ENCODE measurements at regions not wholly inside any gene's neighbourhood (a gene's known extent, or its start where the extent isn't known, plus 50 kb on each side); places are given as distances from the start of the nearest gene placed in this dataset.

DNA sequence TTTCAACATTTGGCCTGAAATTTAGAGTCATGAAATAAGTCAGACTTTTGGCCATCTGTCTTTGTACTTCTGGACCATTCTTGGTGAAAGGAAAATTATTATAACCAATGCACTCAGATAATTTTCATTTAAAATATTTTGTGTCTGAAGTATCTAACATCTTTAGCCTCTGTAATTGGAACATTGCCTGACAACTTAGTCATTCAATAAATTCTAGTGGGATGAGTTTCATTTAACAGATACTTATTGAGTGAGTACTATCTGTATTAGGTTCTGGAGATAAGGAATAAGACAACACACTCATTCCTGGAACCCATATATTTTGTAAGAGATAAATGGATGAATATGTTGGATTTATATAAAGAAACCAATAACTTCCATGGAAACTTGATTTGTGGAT is 536.0 kb downstream of the BCKDHB start:
- no peak for DNase-seq (ENCODE audit: low read depth in 2 of 3, low spot score in 1 of 3)

DNA sequence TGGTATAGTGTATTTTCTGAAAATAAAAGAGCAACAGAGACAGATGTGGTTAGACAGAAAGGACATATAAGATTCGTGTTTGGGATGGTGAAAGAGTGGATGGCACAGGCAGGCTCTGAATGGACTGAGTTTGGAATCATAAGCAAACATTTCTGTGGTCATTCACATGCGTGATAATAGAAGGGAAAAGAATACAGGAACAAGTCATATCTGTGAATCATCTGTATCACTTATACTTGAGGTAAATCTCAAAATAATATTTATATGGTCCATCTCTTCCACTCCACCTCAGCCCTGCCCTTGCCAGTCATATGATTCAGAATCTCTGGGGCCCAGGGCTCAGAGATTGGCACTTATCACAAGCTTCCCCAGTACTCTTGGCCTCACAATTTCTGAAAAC is 535.1 kb downstream of the BCKDHB start:
- no peak for DNase-seq (ENCODE audit: low read depth in 2 of 3, low spot score in 1 of 3)

DNA sequence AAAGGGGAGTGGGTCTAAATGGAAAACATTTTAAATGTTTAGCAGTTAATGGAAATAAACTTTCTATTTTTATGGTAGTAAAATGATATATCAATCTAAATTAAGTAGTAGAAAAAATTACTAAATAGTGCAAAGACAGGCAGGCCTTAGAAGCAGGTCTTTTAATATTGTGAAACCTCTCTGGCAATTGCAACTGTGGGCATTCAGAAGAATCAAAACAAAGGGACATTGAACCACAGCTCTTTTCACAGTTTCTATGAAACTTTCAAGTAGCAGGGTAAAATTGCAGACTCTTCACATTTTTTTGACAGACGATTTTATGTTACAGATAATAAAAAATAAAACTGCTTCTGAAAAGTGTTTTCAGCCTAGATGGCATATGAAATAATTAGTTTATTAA is 533.7 kb downstream of the BCKDHB start:
- DNase-seq (ENCODE audit: low read depth in 2 of 3, low spot score in 1 of 3) = no peak

DNA sequence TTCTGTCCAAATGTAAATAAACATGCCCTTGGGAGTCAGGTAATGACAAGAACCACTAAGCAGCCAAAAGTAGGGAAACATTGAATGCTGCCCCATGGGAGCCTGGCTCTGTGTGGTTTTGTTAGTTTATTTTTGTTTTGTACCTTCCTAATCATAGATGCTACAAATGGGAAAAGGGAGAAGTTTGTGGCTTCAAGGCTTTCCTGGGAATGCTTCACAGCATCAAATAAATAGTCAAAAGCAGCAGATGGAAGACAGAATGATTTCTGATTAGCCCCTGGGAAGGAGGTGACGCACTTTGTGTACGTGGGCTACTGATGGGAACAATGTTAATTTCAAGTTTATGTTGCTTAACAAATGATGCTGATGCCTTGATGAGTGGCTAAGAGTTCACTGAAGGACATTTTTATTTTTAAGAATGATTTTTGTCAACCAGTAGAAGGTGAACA is 532.7 kb downstream of the BCKDHB start:
- no peak for DNase-seq (ENCODE audit: low read depth in 2 of 3, low spot score in 1 of 3)

DNA sequence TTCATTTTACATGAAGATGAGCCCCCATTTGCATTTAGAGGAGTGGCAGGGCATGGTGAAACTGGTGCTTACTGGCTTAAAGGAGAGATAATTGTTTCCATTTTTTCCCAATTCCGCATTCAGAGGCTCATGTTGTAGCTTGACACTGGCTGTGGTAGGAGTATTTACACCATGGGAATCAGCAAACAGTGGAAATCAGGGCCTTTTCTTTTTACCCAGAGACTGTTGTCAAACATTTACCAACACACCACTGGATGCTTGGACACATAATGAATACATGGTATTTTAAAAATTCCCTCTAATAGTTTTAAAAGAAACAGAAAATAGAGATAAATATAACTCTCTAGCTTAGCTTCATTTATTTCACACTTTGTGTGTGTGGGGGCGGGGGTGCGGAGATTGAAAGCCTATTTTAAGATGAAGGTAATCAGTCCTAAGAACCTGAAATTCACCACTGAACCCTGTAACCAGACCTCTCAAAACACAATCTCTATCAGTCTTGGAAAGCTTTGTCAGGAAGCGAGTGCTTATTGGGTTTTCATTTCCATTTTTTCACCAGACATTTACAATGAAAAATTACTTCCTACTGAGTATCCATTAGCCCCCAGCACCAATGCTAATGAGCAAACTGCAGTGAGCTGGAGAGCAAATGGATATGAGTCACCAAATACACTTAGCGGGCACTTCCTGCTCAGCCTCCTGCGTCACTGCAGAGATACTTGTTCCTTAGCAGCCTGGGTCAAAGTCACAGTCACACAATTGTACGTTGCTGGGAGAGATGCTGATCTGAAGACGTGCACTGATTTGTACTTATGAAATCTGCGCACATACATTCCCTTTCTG is 532.0 kb downstream of the BCKDHB start:
- no peak for DNase-seq (ENCODE audit: low read depth in 2 of 3, low spot score in 1 of 3)

DNA sequence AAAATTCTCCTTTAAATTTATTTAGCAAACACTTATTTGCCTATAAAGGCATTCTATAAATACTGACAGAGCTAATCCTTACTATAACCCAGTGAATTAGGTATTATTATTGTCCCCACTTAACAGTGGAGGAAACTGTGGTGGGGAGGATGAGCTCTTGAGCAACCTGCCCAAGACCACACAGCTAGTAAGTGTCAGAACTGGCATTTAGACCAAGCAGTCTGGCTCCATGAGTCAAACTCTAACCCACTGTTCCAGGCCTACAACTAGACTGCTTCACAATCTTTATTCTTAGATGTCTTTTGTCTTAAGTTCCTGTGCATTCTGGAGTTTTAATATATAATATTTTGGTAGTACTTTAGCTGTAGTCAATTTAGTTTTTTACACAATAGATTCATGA is 530.8 kb downstream of the BCKDHB start:
- no peak for DNase-seq (ENCODE audit: low read depth in 2 of 3, low spot score in 1 of 3)

DNA sequence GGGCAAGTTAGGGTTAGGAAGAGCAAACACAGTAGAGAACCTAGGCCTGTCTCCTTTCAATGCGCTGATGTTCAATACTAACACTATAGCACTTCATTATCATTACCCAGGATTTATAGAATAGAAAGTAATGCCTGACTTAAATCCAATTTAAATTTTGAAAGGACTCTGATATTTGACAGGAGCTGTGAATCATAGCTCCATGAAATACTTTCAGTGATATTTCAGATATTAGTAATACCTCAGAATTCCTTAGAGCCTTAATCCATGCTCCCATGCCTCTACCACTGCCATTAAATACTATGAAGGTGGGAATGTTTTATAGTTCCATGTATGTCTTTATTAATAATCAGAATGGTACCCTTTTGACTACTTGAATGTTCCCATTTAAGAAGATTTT is 530.2 kb downstream of the BCKDHB start:
- no peak for DNase-seq (ENCODE audit: low read depth in 2 of 3, low spot score in 1 of 3)

DNA sequence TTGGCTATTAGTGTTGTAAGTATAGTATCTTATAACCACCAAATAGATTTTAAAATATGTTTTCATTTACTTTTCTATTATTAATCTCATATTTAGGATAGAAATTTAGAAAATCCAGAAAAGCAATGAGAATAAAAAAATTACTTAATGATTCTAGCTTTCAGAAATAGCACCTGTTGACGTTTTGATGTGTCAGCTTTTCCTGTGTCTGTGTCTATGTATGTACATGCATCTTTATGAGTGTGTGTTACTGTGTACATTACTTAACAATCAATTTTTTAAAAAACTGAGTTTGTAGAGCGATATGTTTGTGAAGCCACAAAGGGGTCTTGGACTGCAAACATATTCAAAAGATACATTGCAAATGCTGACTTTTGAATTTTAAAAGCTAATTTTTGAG is 526.9 kb downstream of the BCKDHB start:
- DNase-seq (ENCODE audit: low read depth in 2 of 3, low spot score in 1 of 3) = no peak

DNA sequence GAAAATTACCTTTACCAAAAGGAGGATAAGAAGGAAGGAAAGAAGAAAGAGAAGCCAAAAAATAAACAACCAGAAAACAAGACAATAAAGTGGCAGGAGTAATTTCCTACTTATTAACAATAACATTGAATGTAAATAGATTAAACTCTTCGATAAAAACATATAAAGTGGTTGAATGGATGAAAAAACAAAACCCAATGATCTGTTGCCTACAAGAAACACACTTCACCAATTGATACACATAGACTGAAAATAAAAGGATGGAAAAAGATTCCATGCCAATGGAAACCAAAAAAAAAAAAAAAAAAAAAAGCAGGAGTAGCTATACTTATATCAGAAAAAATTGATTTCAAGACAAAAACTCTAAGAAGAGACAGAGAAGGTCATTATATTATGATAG is 518.9 kb downstream of the BCKDHB start:
- no peak for DNase-seq (ENCODE audit: low read depth in 2 of 3, low spot score in 1 of 3)

DNA sequence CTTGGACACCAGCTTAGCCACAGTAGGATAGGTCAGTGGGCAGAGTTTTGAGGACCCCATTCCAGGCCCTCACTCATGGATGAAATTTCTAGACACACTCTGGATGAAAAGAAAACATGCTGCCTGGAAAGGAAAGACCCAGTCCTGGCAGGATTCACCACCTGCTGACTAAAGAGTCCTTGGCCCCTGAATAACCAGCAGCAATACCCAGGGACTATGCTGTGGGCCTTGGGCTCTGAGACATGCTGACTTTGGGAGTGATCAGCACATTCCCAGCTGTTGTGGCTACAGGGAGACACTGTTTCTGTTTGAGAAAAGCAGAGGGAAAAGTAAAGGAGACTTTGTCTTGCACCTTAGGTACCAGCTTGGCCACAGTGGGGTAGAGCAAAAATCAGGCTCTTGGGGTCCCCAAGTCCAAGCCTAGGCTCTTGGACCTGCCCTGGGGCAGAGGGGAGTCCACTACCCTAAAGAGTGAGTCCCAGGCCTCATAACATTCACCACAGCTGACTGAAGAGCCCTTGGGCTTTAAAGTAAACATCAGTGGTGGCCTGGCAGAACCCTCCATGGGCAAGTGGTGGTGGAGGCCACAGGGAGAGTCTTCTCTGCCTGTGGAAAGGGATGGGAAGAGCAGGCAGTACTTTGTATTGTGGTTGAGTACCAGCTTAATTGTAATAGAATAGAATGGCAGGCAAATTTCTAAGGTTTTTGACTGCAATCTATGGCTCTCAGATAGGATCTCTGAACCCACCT is 516.8 kb downstream of the BCKDHB start:
- DNase-seq (ENCODE audit: low read depth in 2 of 3, low spot score in 1 of 3) = no peak

DNA sequence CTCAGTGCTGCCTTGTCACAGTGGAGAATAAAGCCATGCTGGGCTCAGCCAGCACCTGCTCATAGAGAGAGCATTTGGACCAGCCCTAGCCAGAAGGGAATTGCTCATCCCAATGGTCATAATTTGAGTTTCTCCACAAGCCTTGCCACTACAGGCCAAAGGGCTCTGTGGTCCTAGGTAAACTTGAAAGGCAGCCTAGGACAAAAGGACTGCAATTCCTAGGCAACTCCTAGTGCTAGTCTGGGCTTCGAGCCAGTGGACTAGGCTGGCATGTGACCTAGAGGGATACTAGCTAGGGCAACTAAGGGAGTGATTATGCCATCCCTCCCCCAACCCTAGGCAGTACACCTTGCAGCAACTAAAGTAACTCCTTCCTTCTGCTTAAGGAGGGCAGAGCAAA is 516.2 kb downstream of the BCKDHB start:
- DNase-seq (ENCODE audit: low read depth in 2 of 3, low spot score in 1 of 3) = no peak

DNA sequence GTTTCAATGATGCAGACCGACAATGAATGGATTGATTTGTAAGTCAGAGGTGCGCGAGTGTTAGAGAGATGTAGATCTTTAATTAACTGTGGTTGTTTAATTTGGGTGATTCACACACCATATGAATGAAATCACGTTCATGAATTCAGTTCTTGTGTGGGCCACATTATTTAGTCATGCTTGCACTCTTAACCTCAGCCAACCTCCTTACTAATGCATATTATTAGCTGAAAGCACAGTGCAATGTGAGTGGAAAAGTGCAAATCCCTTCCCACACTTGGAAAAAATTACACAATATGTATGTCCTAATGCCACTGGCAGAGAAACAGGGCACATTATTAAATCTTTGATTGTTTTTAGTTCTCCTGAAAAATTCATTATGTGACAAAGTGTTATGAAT is 512.5 kb downstream of the BCKDHB start:
- DNase-seq (ENCODE audit: low read depth in 2 of 3, low spot score in 1 of 3) = no peak

DNA sequence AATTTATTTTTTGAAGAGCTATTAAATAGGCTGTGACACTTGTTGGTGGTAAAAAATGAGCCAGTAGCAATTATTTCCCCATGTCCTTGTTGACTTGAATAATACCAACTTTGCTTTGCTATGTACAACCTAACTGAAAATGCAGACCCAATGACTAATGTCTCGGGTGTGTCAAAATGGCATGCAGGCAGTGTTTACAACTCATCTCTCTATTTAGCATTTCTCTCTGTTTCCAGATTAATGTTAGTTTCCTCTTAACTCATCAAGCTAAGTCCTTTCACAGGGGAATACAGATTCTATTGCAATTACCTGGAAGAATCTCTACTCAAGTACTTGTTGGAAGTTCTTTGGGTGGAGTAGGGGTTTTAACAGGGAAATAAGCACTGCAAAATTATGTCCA is 504.4 kb downstream of the BCKDHB start:
- DNase-seq (ENCODE audit: low read depth in 2 of 3, low spot score in 1 of 3) = no peak

DNA sequence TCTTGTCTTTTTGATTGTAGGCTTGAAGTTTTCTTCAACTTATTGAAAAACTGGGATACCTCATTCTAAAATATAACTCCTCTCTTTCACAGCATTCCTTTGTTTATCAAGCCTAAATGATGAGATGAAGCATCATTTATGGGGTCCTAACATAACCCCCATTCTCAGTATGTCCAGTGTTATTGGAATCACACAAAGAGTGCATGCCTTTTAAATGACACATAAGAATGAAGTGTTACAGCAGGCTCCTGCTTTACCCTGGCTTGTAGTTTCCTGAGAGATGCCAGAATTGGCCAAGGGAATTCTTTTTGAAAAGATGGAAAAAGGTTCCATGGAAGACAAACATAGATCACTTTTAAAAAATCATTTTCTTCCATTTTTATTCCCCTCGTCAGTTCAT is 502.4 kb downstream of the BCKDHB start:
- DNase-seq (ENCODE audit: low read depth in 2 of 3, low spot score in 1 of 3) = no peak

DNA sequence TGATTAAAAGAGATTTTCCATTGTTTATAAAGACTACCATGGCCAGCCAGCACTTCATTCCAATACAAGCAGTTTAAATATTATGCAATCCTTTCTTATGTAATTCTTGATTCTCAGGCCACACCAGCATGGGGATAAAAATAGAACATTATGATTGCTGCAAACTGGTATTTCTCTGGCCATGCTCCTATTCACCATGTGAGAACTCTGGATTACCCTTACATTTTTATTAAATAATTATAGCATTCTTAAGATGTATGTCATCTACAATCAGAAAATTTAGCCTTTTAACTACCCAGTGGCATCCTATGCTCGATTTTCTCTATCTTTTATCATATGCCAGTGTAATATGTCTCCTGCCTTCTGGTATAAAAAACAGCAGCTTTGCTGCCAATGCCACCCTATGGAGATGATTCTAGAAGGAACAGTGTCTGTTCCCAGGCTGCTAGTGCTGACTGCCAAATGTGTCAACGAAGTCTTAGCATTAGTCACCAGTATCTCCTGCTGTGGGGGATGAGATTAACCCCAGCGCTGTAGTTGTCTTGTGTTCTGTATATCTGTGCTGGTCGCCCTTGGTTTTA is 501.4 kb downstream of the BCKDHB start:
- DNase-seq (ENCODE audit: low read depth in 2 of 3, low spot score in 1 of 3) = no peak

DNA sequence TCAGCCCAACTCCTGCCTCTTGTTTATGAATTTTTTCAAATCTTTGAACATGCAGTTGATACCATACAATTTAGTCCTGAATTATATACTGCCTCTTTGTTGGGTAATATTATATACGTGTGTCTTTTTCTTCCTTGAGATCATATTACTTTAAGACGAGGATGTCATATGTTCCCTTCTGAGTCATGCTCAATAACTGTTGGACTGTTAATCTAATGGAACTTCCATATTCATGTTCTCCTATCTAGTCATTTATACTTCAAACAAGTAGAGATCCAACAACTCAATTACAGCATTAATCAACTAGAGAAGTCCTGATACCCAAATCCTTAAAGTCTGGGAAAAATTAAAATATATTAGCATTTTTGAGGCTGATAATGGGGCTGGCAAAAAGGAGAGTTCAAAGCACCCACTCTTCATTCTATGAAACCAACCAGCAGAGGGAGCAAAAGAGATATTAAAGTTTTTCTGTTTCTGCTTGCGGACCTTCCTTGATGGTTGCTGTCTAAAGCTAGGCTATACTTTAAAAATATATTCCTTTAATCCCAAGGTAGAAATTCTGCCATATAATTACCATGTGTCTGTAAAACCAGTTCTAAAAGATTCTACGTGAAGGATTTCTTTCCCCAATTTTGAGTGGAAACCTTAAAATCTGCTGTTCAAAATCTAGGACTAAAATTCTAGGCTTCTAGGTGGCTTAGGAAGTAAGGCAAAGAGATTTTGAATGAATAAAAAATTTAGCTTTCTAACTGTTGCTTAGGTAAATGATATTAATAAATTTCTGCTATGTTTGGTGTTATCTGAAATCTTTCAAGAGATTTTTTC is 498.9 kb downstream of the BCKDHB start:
- no peak for DNase-seq (ENCODE audit: low read depth in 2 of 3, low spot score in 1 of 3)

DNA sequence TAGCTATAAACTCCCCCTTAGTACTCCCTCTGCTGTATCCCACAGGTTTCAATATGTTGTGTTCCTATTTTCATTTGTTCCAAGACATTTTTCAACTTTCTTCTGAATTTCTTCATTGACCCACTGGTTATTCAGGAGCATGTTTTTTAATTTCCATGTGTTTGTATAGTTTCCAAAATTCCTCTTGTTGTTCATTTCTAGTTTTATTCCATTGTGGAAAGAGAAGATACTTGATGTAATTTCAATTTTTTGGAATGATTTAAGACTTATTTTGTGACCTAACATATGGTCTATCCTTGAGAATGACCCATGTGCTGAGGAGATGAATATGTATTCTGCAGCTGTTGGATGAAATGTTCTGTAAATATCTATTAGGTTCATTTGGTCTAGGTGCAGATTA is 497.2 kb downstream of the BCKDHB start:
- no peak for DNase-seq (ENCODE audit: low read depth in 2 of 3, low spot score in 1 of 3)

DNA sequence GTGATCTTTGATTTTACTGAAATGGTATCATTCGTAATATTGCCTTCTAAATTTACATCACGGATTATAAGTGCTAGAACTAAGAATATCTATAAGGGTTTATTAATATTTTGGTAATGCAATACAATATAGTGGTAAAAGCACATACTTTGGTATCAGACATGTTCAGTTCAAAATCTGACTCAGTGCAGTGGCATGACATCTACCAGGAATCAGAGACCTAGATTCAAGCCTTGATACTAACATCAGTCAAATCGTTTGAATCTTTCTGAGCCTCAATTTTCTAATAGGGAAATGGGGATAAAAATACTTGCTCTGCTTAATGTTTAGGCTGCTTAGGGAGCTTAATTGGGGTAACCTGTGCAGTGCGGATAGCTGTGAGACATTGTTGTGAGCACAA is 488.0 kb downstream of the BCKDHB start:
- DNase-seq (ENCODE audit: low read depth in 2 of 3, low spot score in 1 of 3) = no peak

DNA sequence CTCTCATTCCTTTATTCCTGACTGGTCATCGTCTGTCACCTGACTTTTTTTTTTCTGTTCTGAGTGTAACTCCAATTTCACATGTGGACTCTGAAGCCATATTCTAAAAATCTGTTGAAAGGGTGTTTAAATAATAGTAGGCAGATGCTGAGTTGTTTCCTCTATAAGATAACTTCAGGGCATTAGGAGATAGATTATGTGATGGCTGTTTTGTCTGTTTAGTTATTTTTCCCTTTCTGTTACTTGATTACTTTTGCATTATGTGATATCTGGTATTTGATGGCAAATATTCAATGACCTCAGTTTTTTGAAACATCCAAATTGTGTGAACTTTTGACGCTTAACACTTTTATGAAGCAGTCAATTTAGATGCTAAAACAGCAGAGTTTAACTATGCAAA is 486.0 kb downstream of the BCKDHB start:
- DNase-seq (ENCODE audit: low read depth in 2 of 3, low spot score in 1 of 3) = no peak

DNA sequence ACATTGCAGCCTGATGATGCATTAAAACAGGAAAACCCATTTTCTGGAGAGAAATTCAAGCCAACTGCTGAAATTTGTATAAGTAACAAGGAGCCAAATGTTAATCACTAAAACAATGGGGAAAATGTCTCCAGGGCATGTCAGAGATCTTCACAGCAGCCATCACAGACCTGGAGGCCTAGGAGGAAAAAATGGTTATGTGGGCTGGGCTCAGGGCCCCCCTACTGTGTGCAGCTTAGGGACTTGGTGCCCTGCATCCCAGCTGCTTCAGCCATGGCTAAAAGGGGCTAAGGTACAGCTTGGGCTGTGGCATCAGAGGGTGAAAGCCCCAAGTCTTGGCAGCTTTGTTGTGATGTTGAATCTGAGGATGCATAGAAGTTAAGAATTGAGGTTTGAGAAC is 479.8 kb downstream of the BCKDHB start:
- DNase-seq (ENCODE audit: low read depth in 2 of 3, low spot score in 1 of 3) = no peak

DNA sequence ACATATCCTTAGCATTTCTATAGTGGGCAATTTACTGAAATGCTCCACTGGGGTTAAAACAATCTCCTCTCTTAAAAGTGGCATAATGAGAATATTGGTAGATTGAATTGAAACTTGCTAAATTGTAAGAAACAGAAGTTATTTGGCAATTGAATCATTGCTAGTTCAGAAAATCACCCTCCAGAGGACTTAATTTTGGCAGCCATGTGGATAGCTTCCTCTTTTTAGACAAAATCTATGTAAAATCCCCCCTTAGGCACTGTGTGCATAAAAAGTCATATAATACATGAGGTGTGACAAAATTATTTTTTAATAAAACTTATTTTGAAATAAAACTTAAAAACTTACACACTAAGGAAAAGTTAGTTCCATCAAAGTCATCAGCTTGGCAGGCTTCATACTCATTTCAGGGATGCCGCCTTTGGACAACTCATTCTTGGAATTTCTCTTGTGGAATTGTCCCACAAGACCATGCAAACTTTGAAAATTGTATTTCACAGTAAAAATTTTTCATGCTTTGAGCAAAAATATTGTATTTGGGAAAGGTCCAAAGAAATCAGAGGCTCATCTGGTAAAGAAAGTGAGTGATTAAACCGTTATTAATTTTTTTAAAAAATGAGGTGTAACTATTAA is 473.0 kb downstream of the BCKDHB start:
- no peak for DNase-seq (ENCODE audit: low read depth in 2 of 3, low spot score in 1 of 3)
